ENCODE measurements at regions not wholly inside any gene's neighbourhood (a gene's known extent, or its start where the extent isn't known, plus 50 kb on each side); places are given as distances from the start of the nearest gene placed in this dataset.
"Not testable (repeated sequence)": the region's sequence is repeated elsewhere in the genome, so short reads cannot be mapped to it uniquely, and the experiment has no call there.

DNA sequence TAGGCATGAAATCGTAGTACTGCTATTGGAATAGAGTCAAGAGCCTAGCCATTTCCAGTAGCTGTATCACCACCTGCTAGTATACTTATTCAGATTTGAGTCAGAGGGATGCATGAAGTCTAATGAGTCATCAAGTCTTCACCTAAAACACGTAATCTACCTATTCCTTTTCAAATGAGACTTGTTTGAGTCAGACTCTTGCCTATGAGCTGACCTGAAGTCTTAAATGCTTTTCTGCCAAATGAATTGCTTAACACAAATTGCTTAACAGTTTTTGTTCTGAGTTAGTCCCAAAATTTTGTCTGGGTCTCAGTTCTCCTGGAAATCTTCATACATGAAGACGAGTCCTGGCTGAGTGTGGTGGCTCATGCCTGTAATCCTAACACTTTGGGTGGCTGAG lies 165.2 kb downstream of the GNAT3 start:
- no peak for DNase-seq

DNA sequence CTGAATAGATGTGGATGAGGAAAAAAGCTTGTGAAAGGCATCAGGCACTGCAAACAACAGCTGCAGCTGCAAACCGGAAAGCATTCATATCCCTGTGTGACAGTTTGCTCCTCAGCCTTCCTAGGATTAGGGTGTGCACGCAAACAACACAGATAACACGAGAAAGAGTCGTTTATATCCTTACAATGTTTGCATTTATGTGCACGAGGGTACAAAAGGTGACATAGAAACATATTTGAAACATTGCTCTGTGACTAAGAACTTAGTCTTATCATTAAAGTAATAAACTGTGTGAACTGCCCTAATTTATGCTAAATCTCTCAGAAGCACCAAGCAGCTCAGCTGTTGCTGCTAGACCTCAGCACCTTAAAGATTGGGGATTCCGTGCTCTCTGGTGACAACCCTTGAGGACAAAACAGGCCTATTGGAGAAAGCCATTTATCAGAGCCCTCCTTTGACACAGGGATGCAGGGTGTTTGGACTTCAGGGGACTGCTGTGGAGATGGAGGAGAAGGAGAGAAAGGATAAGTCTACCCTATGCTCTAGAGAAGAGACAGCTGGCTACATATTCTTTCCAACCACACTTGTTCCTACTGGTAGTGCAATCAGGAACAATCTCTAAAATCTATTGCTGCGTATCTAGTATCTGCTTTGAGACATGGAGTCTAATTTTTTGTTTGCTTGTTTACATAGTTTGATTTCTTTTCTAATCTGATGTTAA lies 176.2 kb downstream of the GNAT3 start:
- DNase-seq: peak; percentile 24

DNA sequence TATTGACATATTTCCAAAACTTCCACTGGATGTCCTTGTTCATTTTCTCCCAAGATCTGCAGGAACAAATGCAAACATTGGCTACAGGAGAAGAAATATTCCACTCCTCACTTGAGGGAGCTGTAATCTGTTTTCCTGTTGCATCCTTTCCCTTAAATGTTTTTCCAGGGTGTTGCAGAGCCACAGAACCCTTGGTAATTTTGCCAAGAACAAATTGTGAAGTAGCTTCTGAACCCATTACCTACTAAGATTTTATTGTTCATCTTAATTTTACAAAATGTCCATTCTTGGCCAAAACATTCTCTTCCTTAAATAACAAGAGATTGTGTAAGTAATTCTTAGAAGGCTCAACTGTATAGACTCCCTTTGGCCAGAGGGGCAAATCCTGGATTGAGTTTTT lies 177.0 kb downstream of the GNAT3 start:
- no peak for DNase-seq

DNA sequence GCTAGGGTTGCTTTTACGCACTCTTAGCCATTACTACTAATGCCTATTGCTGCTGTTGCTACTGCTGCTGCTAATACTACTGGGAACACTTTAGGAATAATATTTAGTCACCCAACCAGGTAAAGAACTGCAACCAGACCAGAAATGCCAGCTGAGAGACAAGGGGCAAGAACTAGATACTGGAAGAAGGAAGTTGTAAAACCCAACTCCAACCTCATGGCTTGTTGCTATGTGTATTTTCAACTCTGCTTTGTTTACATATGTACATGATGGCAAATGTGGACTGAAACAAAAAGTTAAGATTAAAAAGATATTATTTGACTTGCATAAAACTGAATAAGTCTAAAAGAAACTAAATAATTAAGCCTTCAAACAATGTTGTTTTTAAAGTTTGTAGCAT lies 177.7 kb downstream of the GNAT3 start:
- DNase-seq: no peak

DNA sequence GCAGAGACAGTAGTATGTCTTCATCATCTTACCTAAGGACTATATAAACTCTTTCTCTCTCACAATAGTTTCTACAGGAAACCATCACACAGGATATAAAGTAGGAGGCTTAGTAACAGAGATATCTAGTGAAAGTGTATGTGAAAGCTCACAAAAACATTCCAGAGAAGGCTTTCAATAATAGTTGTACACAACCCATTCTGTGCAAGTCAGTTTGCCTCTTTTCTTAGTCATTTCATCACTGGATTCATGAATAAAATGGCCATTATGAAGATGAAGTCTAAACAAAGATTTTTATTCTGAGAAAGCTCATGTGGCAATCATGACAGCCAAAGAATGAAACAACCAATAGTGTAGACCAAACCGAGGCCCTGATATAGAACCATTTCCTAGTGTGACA lies 178.8 kb downstream of the GNAT3 start:
- no peak for DNase-seq

DNA sequence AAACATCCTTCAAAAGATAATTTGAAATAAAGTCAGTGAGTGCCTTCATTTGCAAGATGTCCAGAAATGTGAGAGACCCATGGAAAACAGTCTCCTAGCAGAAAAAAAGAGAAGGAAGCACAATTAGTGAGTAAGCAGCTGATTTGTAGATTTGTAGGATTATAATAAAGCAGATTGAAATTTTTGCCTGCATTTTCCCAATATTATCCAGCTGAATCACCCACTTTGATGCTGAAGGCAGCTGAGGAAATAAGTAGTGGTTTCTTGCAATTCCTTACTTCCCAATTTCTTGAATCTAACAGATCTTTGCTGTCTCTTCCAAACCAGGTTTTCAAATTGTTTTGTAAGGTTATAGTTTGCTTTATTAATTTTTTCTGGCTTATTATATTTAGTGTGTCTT lies 181.4 kb downstream of the GNAT3 start:
- DNase-seq: no peak

DNA sequence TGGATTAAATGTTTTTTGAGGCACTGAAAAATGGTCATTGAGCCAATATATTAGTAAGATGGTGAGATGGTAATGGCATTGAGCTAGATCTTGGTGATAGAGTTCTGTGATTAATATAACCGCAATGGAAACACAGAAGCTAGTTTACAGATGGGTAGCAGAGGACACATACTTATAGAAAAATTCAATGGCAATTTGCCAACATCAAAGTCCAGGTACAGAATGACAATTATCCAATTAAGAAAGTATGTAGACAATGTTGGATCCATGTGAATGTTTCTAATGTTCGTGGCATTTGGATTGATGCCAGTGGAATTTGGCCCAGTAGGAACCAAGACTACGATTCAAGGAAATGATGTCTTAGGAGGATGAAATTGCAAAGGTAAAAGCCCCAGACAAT lies 187.8 kb downstream of the GNAT3 start:
- DNase-seq: no peak

DNA sequence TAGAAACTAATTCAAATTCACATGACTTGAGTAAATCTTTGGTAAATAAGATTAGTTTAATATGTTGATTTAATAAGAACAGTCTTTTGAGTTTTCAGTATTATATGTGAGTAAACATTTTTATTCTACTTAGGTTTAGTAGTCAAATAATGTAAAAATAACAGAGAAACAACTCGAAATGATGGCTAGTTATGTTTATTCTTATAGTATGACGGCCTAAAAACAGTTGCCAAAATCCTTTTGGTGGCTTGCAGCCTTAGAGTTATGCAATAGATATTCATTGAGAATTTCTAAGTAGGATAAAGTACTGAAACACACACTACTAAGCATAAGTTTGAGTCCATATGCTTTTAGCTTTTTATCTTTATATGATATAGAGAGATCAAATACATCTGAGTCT lies 184.8 kb downstream of the GNAI1 start:
- no peak for DNase-seq

DNA sequence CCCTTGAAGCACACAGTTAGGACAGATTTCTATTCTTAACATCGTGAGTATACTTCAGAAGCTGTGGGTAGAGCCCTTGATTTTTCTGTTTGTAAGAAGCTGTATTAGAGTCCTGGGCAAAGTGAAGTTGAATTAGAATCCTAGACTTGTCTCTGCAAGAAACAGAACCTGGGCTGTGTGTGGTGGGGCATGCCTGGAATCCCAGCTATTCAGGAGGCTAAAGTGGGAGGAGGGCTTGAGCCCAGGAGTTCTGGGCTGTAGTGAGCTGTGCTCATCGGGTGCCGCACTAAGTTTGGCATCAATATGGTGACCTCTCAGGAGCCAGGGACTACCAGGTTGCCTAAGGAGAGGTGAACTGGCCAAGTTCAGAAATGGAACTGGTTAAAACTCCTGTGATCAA lies 183.4 kb downstream of the GNAI1 start:
- no peak for DNase-seq

DNA sequence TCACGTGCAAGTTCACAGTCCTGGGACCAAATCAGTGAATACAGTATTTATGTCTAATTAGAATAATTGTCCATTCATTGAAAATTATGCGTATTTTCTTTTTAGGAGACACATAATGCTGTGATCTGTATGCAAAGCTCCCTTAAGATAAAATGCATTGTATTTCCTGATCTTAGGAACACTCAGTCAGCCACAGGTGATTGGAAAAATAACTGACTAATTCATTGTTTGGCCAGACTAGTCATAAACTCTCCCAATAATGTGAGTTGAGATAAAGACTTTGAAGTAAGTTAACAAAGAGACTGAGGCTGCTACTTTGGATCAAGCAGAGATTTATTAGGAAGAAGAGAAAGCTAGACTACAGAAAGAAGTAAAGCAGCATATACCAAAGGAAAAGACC lies 182.2 kb downstream of the GNAI1 start:
- DNase-seq: no peak

DNA sequence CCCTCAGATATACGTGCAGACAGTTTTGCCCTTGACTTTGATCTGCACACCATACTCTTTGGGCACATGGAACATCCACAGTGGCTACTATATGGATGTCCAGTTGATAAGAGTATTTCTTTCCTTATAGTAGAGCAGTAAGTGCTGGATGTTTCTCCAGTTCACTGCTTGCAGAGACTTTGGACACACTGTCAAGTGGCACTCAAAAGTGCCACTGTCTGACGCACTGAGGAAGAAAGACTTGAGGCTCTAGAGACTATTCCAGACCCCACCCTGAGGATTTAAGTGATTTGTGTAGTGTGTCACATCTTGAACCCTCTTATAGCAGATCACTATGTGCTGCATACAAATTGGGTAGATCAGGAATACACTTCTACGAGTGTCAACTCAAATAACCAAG lies 179.1 kb downstream of the GNAI1 start:
- DNase-seq: no peak

DNA sequence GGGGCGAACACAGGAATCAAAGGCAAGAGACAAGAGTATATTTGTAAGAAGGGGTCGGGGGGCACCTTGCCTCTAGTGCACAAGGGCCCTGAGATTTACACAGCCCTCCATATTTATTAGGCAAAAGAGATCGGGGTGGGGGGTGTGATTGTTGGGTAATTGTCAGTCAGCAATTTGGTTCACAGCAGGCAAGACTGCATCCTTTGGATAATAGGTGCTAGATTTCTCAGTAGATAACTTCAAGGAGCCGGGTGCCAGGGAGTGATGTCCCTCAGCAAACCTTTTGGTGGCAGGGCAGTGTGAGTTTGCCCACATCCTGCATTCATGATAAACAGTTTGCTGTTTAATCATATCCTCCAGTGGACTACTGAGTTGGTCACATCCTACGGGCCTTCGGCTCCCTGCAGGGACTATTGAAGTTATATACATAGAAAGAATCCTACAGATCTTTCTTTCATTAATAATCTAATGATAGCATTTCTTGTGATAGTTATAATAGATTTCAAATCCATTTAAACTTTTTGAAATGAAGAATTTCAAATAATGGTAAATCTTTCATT lies 178.5 kb downstream of the GNAI1 start:
- DNase-seq: no peak

DNA sequence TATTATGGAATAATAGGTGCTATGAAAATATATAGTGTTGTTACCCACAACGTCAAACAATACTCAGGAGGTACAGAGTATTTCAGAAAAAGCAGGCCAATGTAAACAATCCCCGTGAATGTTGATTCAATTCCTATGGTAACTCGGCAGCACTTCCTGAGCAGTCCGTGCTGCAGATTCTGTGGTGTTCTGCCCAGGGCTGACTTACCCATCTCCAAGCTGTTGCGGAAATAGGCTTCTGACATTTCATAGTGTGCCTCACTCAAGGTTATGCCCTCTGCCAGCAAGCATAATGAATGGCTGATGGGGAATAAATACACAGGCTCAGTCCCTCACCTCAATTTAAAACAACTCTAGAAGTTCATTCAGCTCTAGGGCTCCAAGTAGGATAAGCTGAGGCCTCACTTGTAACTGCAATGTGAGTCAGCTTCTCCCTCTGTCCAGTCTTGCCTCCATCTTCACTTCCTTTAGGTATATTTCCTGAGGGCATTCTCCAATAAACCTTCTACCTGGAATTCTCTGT lies 177.6 kb downstream of the GNAI1 start:
- no peak for DNase-seq

DNA sequence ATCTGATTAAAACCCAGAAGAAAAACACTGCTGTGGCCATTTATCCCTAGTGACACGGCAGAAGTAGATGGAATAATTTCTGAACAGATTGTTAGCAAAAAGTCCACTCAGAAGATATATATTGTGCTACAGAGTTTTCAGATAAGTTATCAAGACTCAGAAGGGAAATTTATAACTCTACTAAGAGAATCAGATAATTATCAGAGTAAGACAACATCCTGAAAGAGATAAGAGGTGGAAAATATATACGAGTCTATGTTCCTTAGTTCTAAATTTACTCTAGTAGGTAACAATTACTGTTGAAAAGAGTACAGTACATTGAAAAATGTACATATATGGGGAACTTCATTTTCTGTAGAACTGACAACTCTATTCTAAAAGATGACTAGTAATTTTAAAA lies 176.7 kb downstream of the GNAI1 start:
- DNase-seq: no peak

DNA sequence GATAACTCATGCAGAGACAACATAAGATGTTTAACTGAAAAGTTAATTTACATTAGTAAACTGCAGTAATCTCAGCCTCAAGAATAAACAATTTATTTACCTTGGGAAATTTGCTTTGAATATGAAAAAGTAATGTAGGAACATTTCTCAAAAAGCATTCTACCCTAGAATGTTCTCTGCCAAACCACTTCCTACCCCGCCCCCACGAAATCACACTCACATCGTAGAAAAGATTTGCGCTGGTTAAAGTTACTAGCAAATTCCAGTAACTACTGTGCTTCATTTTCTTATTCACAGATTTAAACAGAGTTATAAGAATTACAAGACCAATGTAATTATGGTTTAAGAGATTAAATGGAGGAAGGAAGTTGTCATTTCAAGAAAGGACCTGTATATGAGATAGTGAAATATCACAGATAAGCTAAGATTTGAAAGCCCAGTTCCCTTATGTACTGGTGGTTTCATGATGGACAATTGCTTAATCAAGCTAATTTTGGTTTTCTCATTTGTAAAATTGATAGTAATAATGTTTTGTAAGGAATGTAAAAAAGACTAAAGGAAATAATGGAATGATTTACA lies 175.4 kb downstream of the GNAI1 start:
- DNase-seq: no peak

DNA sequence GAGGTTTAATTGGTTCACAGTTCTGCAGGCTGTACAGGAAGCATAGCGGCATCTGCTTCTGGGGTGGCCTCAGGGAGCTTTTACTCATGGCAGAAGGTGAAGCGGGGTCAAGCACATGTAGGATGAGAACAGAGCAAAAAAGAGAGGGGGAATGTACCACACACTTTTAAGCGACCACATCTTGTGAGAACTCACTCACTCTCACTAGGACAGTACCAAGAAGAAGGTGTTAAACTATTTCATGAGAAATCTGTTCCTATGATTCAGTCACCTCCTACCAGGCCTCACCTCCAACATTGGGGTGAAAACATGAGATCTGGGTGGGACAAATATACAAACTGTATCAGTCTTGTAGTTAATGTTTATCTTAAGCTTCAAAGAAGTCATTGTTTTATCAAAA lies 174.7 kb downstream of the GNAI1 start:
- no peak for DNase-seq

DNA sequence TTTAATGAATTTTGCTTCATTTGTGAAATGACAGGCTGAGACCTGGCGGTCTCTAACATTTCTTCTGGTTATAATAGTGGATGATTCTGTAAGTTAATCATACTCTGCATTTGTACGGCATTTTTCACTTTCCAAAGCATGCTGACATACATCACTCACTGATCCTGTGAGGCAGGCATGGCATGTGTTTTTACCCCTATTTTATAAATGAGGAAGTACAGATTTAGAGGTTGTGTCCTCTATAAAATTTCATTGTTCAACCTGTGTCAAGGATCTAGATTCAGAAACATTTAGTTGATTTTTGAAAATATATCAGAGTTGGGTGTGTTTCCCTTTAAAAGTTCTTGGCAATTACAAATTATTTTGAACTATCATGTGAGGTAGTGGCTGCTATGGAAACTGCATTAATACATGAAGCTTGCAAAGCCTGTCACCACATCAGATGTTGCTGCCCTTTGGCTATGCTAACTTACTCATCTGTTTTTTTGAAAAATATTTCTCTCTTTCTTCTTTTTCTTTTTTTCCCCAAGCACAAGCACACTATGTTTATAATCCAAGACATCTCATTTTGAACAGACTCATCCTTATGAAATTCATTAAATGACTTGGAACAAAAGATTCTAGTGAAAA lies 172.7 kb downstream of the GNAI1 start:
- DNase-seq: no peak

DNA sequence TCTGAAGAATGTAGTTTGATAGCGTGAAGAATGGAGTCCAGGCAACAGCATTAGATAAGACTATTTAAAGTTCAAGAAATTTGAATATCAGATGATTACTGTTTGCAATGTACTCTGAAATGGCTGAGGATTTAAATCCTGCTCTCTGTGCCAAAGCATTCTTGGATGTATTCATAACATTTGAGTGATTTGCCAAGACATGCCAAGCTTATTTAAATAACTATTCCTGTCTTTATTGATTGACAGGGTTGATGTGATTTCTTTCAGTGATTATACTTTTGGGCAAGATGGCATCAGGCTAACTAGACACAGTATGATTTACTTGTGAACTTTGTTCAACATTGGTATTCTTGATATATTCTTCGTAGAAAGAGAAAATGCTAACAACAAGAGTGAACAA lies 168.7 kb downstream of the GNAI1 start:
- DNase-seq: no peak

DNA sequence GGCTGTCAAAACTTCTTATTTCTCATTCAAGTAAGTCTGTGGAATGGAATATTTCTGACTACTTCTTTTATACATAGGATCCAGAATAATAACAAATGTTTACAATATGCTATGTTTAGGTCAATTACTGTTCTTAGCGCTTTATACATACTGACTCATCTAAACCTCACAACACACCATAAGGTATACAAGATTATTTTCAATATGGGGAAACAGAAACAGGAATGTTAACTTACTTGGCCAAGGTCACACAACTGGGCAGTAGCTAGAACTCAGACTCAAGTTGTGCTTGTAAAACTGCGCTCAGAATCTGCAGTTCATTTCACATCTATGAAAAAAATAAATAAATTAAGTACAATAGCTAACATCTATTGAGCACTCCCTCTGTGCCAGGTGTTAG lies 168.0 kb downstream of the GNAI1 start:
- DNase-seq: no peak

DNA sequence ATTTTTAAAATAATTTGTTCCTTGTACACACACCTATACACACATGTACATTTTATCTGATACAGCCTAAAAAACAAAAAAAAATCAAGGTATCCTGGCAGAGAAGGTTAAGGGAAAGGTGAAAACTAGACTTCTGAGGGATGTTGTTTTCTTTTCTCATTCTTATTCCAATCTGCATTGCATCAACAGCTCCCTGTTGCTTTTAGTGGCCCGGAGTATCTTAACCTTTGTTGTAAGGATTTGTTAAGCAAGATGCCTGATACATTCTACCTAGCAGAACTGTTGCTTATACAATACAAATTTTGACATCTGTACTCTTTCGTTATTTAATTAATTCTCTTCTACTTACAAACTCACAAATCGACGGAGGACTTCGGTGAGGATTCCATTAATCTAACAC lies 167.4 kb downstream of the GNAI1 start:
- DNase-seq: no peak

DNA sequence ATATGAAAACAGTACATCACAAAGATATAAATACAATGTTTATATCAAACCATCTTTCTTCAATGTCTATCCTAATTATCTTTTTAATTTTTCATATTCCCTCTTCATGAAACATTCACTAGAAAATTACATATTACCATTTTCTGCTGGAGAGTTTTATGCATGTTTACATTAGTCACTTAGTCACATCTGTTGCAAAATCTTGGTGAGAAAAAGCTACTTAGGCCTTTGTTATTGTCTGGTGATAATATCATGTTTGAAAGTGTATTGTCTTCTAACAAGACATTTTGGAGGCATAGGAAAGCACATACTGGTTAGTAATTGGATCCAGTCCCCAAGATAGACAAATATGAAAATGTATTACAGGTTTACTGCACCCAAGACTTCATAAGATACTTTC lies 163.6 kb downstream of the GNAI1 start:
- DNase-seq: no peak

DNA sequence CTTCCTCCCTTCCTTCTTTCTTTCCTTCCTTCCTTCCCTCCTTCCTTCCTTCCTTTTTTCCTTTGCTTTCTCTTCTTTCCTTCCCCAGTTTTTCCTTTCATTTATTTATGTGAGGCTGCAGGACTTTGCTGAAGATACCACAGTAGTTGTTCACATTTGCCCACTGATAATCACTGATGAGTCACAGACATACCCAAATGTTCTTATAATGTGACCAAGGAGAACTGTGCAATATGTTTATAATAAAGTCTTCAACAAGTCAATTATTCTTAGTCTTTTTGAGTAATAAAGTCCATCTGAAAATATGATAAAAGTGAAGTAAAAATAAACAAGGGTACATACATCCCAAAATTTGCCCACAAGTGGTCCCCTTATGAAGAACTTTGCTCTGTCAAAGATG lies 159.7 kb downstream of the GNAI1 start:
- no peak for DNase-seq

DNA sequence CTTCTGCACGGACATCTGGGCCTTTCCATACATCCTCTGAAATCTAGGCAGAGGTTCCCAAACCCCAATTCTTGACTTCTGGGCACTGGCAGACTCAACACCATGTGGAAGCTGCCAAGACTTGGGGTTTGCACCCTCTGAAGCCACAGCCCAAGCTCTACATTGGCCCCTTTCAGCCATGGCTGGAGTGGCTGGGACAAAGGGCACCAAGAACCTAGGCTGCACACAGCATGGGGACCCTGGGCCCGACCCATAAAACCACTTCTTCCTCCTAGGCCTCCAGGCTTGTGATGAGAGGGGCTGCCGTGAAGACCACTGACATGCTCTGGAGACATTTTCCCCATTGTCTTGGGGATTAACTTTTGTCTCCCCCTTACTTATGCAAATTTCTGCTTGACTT lies 158.0 kb downstream of the GNAI1 start:
- not testable (repeated sequence) for DNase-seq

Data from NCI-H1694 (cell line).